ENCODE measurements at regions not wholly inside any gene's neighbourhood (a gene's known extent, or its start where the extent isn't known, plus 50 kb on each side); places are given as distances from the start of the nearest gene placed in this dataset.

DNA sequence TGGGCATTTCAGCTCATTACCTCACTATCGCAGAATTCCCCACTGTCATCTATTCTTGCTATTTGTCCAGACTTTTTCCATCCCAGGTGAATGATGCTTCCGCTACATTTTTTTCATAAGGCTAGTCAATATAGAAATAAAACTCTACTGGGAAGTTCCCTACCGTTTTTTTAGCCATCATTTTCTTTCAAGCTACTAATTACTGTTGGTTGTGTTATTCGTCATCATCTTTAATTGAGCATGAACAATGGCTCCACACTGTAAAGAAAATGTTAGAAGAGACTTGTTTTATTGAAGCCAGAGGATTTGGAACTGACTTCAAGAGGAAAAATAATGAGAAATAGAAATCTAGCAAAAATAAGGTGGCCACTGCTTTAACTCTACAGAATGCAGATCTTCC, 265.0 kb downstream of the ZNF608 start:
- no peaks in the 10 kb centered on the region for H3K4me1 ChIP-seq (ENCODE audit: control insufficient read depth, extremely low read depth, insufficient read depth, low read length)
- H3K79me2 ChIP-seq (ENCODE audit: control insufficient read depth, insufficient read depth, low read length), result no peaks in the 10 kb centered on the region
- H3K27me3 ChIP-seq (ENCODE audit: control insufficient read depth, extremely low read depth, insufficient read depth, low read length), result no peaks in the 10 kb centered on the region
- no peak overlapping the region for H2AFZ ChIP-seq (ENCODE audit: control insufficient read depth, low read length)
- no peak overlapping the region for H3K4me2 ChIP-seq (ENCODE audit: control insufficient read depth, extremely low read depth, insufficient read depth, low read depth, low read length)
- FAIRE-seq (no peak), DNase-seq (ENCODE audit: low read depth, low spot score) (no peak)
- dilution Hi-C loops (cut with MboI; ENCODE audit: extremely low pct_ligation_motif_present, low sequenced_read_pairs), result no loop called here
- no peak overlapping the region for H3K4me3 ChIP-seq (ENCODE audit: control insufficient read depth in 2 of 3, extremely low read depth in 1 of 3, insufficient read depth in 2 of 3, low read depth in 1 of 3, low read length in 3 of 3)
- no peaks in the 10 kb centered on the region for H3K9me3 ChIP-seq (ENCODE audit: control insufficient read depth, low read depth, low read length)
- no peaks in the 10 kb centered on the region for H3K9me1 ChIP-seq (ENCODE audit: control insufficient read depth, extremely low read depth, insufficient read depth, low read length)
- H3K27ac ChIP-seq (ENCODE audit: control insufficient read depth, insufficient read depth, low read length), result no peak overlapping the region
- TF ChIP-seq EZH2 (IDR thresholded peaks at IDR 0.05; ENCODE audit: low read length), result no peak
- TF ChIP-seq, protein P1, sequence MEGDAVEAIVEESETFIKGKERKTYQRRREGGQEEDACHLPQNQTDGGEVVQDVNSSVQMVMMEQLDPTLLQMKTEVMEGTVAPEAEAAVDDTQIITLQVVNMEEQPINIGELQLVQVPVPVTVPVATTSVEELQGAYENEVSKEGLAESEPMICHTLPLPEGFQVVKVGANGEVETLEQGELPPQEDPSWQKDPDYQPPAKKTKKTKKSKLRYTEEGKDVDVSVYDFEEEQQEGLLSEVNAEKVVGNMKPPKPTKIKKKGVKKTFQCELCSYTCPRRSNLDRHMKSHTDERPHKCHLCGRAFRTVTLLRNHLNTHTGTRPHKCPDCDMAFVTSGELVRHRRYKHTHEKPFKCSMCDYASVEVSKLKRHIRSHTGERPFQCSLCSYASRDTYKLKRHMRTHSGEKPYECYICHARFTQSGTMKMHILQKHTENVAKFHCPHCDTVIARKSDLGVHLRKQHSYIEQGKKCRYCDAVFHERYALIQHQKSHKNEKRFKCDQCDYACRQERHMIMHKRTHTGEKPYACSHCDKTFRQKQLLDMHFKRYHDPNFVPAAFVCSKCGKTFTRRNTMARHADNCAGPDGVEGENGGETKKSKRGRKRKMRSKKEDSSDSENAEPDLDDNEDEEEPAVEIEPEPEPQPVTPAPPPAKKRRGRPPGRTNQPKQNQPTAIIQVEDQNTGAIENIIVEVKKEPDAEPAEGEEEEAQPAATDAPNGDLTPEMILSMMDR (optimal IDR thresholded peaks at IDR 0.05 in 1 of 3, IDR thresholded peaks at IDR 0.05 in 1 of 3, conservative IDR thresholded peaks at IDR 0.05 in 1 of 3; ENCODE audit: extremely low read depth in 1 of 3, insufficient read depth in 2 of 3, low read length in 3 of 3), result no peak
- H3K9ac ChIP-seq (ENCODE audit: control insufficient read depth, extremely low read depth, insufficient read depth, low read length), result no peak overlapping the region
- H3K36me3 ChIP-seq (ENCODE audit: control insufficient read depth in 2 of 2, extremely low read depth in 1 of 2, insufficient read depth in 2 of 2, low read length in 2 of 2), result no peaks in the 10 kb centered on the region
- H4K20me1 ChIP-seq (ENCODE audit: control insufficient read depth, extremely low read depth, insufficient read depth, low read length), result no peaks in the 10 kb centered on the region

- no peak overlapping the region for H3K4me2 ChIP-seq (ENCODE audit: control insufficient read depth, extremely low read depth, insufficient read depth, low read depth, low read length)
- no peak for FAIRE-seq
- H3K27ac ChIP-seq (ENCODE audit: control insufficient read depth, insufficient read depth, low read length), result no peak overlapping the region
- DNase-seq (ENCODE audit: low read depth, low spot score), result no peak
- dilution Hi-C loops (cut with MboI; ENCODE audit: extremely low pct_ligation_motif_present, low sequenced_read_pairs), result no loop called here
- no peaks in the 10 kb centered on the region for H3K36me3 ChIP-seq (ENCODE audit: control insufficient read depth in 2 of 2, extremely low read depth in 1 of 2, insufficient read depth in 2 of 2, low read length in 2 of 2)
- TF ChIP-seq EZH2 (IDR thresholded peaks at IDR 0.05; ENCODE audit: low read length), result no peak
- TF ChIP-seq, protein P1 (optimal IDR thresholded peaks at IDR 0.05 in 1 of 3, IDR thresholded peaks at IDR 0.05 in 1 of 3, conservative IDR thresholded peaks at IDR 0.05 in 1 of 3; ENCODE audit: extremely low read depth in 1 of 3, insufficient read depth in 2 of 3, low read length in 3 of 3), result no peak
- H3K4me3 ChIP-seq (ENCODE audit: control insufficient read depth in 2 of 3, extremely low read depth in 1 of 3, insufficient read depth in 2 of 3, low read depth in 1 of 3, low read length in 3 of 3), result no peak overlapping the region
- no peaks in the 10 kb centered on the region for H3K79me2 ChIP-seq (ENCODE audit: control insufficient read depth, insufficient read depth, low read length)
- H3K9me1 ChIP-seq (ENCODE audit: control insufficient read depth, extremely low read depth, insufficient read depth, low read length), result no peaks in the 10 kb centered on the region
- no peak overlapping the region for H3K9ac ChIP-seq (ENCODE audit: control insufficient read depth, extremely low read depth, insufficient read depth, low read length)
- H4K20me1 ChIP-seq (ENCODE audit: control insufficient read depth, extremely low read depth, insufficient read depth, low read length), result no peaks in the 10 kb centered on the region
- no peaks in the 10 kb centered on the region for H3K4me1 ChIP-seq (ENCODE audit: control insufficient read depth, extremely low read depth, insufficient read depth, low read length)
- H3K27me3 ChIP-seq (ENCODE audit: control insufficient read depth, extremely low read depth, insufficient read depth, low read length), result no peaks in the 10 kb centered on the region
- no peak overlapping the region for H2AFZ ChIP-seq (ENCODE audit: control insufficient read depth, low read length)
- H3K9me3 ChIP-seq (ENCODE audit: control insufficient read depth, low read depth, low read length), result no peaks in the 10 kb centered on the region
These were observed 265.5 kb downstream of the ZNF608 start for GRCh38 chr5:124480964-124481363.

All from keratinocyte (primary cell).